Neuronal stem cell (in vitro differentiated cells): ENCODE measurements at regions not wholly inside any gene's neighbourhood (a gene's known extent, or its start where the extent isn't known, plus 50 kb on each side); places are given as distances from the start of the nearest gene placed in this dataset.
A peak's percentile ranks its signal among the peaks of the same experiment; 100 is the strongest.
"Not testable (repeated sequence)": the region's sequence is repeated elsewhere in the genome, so short reads cannot be mapped to it uniquely, and the experiment has no call there.

Experiments used
- DNase-seq: peaks from one replicate; pipeline ENCODE4 v3.0.0-alpha.2; 2013; ENCODE audit warnings: low spot score
- H2AFZ ChIP-seq: one replicate; pipeline ENCODE4 v1.6.1; 2013; ENCODE audit warnings: mild to moderate bottlenecking, low read length, inconsistent platforms
- H2AK5ac ChIP-seq: 2 replicates; pipeline ENCODE4 v1.6.1; 2013; ENCODE audit warnings: low read depth, mild to moderate bottlenecking, inconsistent platforms, low read length, moderate library complexity, mixed read lengths
- H2BK120ac ChIP-seq: 2 replicates; pipeline ENCODE4 v1.6.1; 2013; ENCODE audit warnings: low read depth, mild to moderate bottlenecking, inconsistent platforms, low read length, moderate library complexity, mixed read lengths
- H2BK12ac ChIP-seq: one replicate; pipeline ENCODE4 v1.6.1; 2013; ENCODE audit warnings: low read length, inconsistent platforms
- H2BK15ac ChIP-seq: 2 replicates; pipeline ENCODE4 v1.6.1; 2013; ENCODE audit warnings: mild to moderate bottlenecking, low read length, inconsistent platforms, mixed read lengths
- H2BK5ac ChIP-seq: one replicate; pipeline ENCODE4 v1.6.1; 2013; ENCODE audit warnings: inconsistent platforms, mild to moderate bottlenecking, low read length, moderate library complexity
- H3K14ac ChIP-seq: one replicate; pipeline ENCODE4 v1.6.1; 2013; ENCODE audit warnings: low read length, inconsistent platforms
- H3K18ac ChIP-seq: 2 replicates; pipeline ENCODE4 v1.6.1; 2013; ENCODE audit warnings: low read length, inconsistent platforms
- H3K23ac ChIP-seq: 2 replicates; pipeline ENCODE4 v1.6.1; 2013; ENCODE audit warnings: low read depth, mild to moderate bottlenecking, mixed read lengths, low read length, inconsistent platforms; ENCODE audit not compliant: poor library complexity
- H3K27ac ChIP-seq: replicated peaks from 3 replicates; pipeline ENCODE4 v1.5.1; 2013; ENCODE audit warnings: low read length, inconsistent platforms
- H3K27me3 ChIP-seq, 3 experiments: 2 replicates each; pipeline ENCODE4 v1.6.1; 2013; ENCODE audit warnings: low read length in 3 of 3, mild to moderate bottlenecking in 2 of 3, inconsistent platforms in 1 of 3, low read depth in 1 of 3, mixed read lengths in 1 of 3, moderate library complexity in 1 of 3; ENCODE audit not compliant: control insufficient read depth in 3 of 3, insufficient read depth in 3 of 3
- H3K36me3 ChIP-seq, 2 donors: replicated peaks in 1 of 2; 2 replicates each; pipeline ENCODE4 v1.6.1; 2013; ENCODE audit warnings: low read length in 2 of 2; ENCODE audit not compliant: control insufficient read depth in 2 of 2, insufficient read depth in 2 of 2
- H3K4ac ChIP-seq: 2 replicates; pipeline ENCODE4 v1.6.1; 2013; ENCODE audit warnings: inconsistent platforms, mild to moderate bottlenecking, low read length, moderate library complexity
- H3K4me1 ChIP-seq, 2 donors: 1 replicate in 1 of 2; 2 replicates in 1 of 2; pipeline ENCODE4 v1.6.1; 2013; ENCODE audit warnings: low read length in 2 of 2, low read depth in 1 of 2; ENCODE audit not compliant: control insufficient read depth in 2 of 2, insufficient read depth in 1 of 2
- H3K4me2 ChIP-seq: one replicate; pipeline ENCODE4 v1.6.1; 2013; ENCODE audit warnings: mild to moderate bottlenecking, low read length, inconsistent platforms; ENCODE audit not compliant: insufficient read depth, poor library complexity, severe bottlenecking
- H3K4me3 ChIP-seq, 2 donors: 2 replicates each; pipeline ENCODE4 v1.5.1; 2013; ENCODE audit warnings: low read length in 2 of 2, mild to moderate bottlenecking in 2 of 2, inconsistent platforms in 1 of 2, moderate library complexity in 1 of 2
- H3K79me1 ChIP-seq: one replicate; pipeline ENCODE4 v1.6.1; 2013; ENCODE audit warnings: low read depth, mild to moderate bottlenecking, inconsistent platforms, low read length, moderate library complexity
- H3K9ac ChIP-seq: one replicate; pipeline ENCODE4 v1.6.1; 2013; ENCODE audit warnings: mild to moderate bottlenecking, low read depth, low read length, inconsistent platforms; ENCODE audit not compliant: poor library complexity
- H3K9me3 ChIP-seq, 2 donors: replicated peaks in 1 of 2; 2 replicates each; pipeline versions ENCODE3 to v1.6.1; 2013; ENCODE audit warnings: low read length in 2 of 2, mild to moderate bottlenecking in 2 of 2, inconsistent platforms in 1 of 2, low read depth in 1 of 2, mixed read lengths in 1 of 2, moderate library complexity in 1 of 2; ENCODE audit not compliant: control insufficient read depth in 2 of 2, insufficient read depth in 1 of 2
- H4K8ac ChIP-seq: one replicate; pipeline ENCODE4 v1.6.1; 2013; ENCODE audit warnings: low read depth, mild to moderate bottlenecking, inconsistent platforms, low read length, moderate library complexity
- H4K91ac ChIP-seq: one replicate; pipeline ENCODE4 v1.6.1; 2013; ENCODE audit warnings: low read length, low read depth, mild to moderate bottlenecking, inconsistent platforms; ENCODE audit not compliant: poor library complexity
- WGBS, 2 donors: extraction: QIAGEN DNeasy Blood & Tissue Kit; methylation state at CpG; one replicate each; pipeline ENCODE4 v1.1.7; 2013; ENCODE audit warnings: missing lambda C conversion rate in 2 of 2, mixed read lengths in 1 of 2; ENCODE audit not compliant: insufficient read length in 2 of 2, insufficient replicate concordance in 1 of 2; ENCODE audit errors: extremely low coverage in 2 of 2; 5-methylcytosine and 5-hydroxymethylcytosine counted together

- H2AK5ac ChIP-seq, H2BK120ac ChIP-seq, H3K18ac ChIP-seq, H3K4ac ChIP-seq, H3K27me3 ChIP-seq, H3K4me2 ChIP-seq, H3K79me1 ChIP-seq, H3K14ac ChIP-seq, H4K91ac ChIP-seq, DNase-seq, H3K36me3 ChIP-seq, H2BK12ac ChIP-seq, H3K23ac ChIP-seq, H2BK5ac ChIP-seq, H3K9me3 ChIP-seq, H3K4me1 ChIP-seq, H2AFZ ChIP-seq, H2BK15ac ChIP-seq, H3K9ac ChIP-seq, H4K8ac ChIP-seq, H3K4me3 ChIP-seq, H3K27ac ChIP-seq: not testable (repeated sequence)
- no CpG with 5 or more reads among the region's 2 CpGs for whole genome bisulfite sequencing, 2 donors
Measured at GRCh38 chr14:101675835-101676234, 85.7 kb upstream of the PPP2R5C start.

DNA sequence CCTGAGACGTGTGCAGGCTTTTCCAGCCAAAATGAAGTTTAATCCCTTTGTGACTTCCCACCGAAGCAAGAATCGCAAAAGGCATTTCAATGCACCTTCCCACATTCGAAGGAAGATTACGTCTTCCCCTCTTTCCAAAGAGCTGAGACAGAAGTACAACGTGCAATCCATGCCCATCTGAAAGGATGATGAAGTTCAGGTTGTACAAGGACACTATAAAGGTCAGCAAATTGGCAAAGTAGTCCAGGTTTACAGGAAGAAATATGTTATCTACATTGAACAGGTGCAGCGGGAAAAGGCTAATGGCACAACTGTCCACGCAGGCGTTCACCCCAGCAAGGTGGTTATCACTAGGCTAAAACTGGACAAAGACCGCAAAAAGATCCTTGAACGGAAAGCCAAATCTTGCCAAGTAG, 83.6 kb upstream of the PPP2R5C start:
- WGBS, 2 donors: no CpG with 5 or more reads among the region's 11 CpGs
- DNase-seq, H2AFZ ChIP-seq, H3K27ac ChIP-seq, H3K4me3 ChIP-seq, H3K36me3 ChIP-seq, H2BK5ac ChIP-seq, H3K4me2 ChIP-seq, H3K4me1 ChIP-seq, H3K79me1 ChIP-seq, H4K8ac ChIP-seq, H3K9ac ChIP-seq, H2BK12ac ChIP-seq, H3K27me3 ChIP-seq, H2BK120ac ChIP-seq, H4K91ac ChIP-seq, H3K14ac ChIP-seq, H3K23ac ChIP-seq, H3K4ac ChIP-seq, H3K18ac ChIP-seq, H2BK15ac ChIP-seq, H3K9me3 ChIP-seq, H2AK5ac ChIP-seq: not testable (repeated sequence)

- H3K27ac ChIP-seq: no peak overlapping the region
- H3K4me3 ChIP-seq: no peak overlapping the region
- H3K14ac ChIP-seq: no peak overlapping the region
- H3K4me1 ChIP-seq: no peaks in the 10 kb centered on the region
- H3K4ac ChIP-seq: no peak overlapping the region
- no peak for DNase-seq
- no peak overlapping the region for H3K9ac ChIP-seq
- H3K23ac ChIP-seq: no peak overlapping the region
- no peak overlapping the region for H2BK5ac ChIP-seq
- no peak overlapping the region for H2BK15ac ChIP-seq
- H2AFZ ChIP-seq: no peak overlapping the region
- no CpG with 5 or more reads among the region's 2 CpGs for WGBS, 2 donors
- no peak overlapping the region for H3K4me2 ChIP-seq
- H2BK120ac ChIP-seq: no peak overlapping the region
- no peak overlapping the region for H2AK5ac ChIP-seq
- H4K91ac ChIP-seq: no peak overlapping the region
- no peaks in the 10 kb centered on the region for H3K36me3 ChIP-seq
- H3K27me3 ChIP-seq: peaks cover 0 to 20% (median 3%) of the 10 kb centered on the region in 3 experiments
- no peak overlapping the region for H3K18ac ChIP-seq
- H2BK12ac ChIP-seq: no peak overlapping the region
- no peak overlapping the region for H4K8ac ChIP-seq
- no peaks in the 10 kb centered on the region for H3K9me3 ChIP-seq
- H3K79me1 ChIP-seq: peaks cover 3% of the 10 kb centered on the region
Measured at GRCh38 chr14:101681795-101682194, 79.7 kb upstream of the PPP2R5C start.

DNA sequence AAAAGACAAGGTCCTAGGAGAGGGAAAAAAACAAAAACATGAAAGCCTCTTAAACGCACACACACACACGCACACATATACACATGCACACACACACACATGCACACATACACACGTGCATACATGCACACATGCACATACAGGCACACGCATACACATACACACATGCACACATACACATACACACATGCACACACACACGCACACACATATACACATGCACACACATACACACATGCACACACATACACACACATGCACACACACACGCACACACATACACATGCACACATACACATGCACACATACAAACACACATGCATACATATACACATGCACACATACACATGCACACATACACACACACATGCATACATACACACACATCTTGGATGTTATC, 78.1 kb upstream of the PPP2R5C start:
- WGBS, 2 donors: no CpG with 5 or more reads among the region's 6 CpGs
- Histone ChIP-seq H3K27ac (no peak overlapping the region), H3K27me3 (peaks cover 0 to 23% (median 3%) of the 10 kb centered on the region in 3 experiments), H3K4ac (no peak overlapping the region), H3K23ac (peak overlapping the region; percentile 83), H3K36me3 (no peaks in the 10 kb centered on the region), H3K79me1 (peaks cover 3% of the 10 kb centered on the region), H2BK120ac (no peak overlapping the region), H3K9ac (peak overlapping the region; percentile 86), H3K4me3 (peak overlapping the region in 1 of 2 donors; percentile 58), H2AFZ (no peak overlapping the region), H2BK5ac (no peak overlapping the region), H2BK15ac (no peak overlapping the region), H3K9me3 (peaks cover 0 to 3% of the 10 kb centered on the region in 2 donors), H2BK12ac (no peak overlapping the region), H3K4me2 (no peak overlapping the region), H4K91ac (no peak overlapping the region), H3K4me1 (no peaks in the 10 kb centered on the region), H4K8ac (peak overlapping the region; percentile 100), H3K14ac (peak overlapping the region; percentile 63), H3K18ac (no peak overlapping the region), H2AK5ac (no peak overlapping the region)
- DNase-seq: no peak
